ENCODE measurements at regions not wholly inside any gene's neighbourhood (a gene's known extent, or its start where the extent isn't known, plus 50 kb on each side); places are given as distances from the start of the nearest gene placed in this dataset.

GRCh38 chr1:34610063-34610462 is 144.8 kb upstream of the GJB5 start:
- H3K27me3 ChIP-seq = no peaks in the 10 kb centered on the region
- no peak for TF ChIP-seq CTCF (IDR thresholded peaks at IDR 0.05)
- no peaks in the 10 kb centered on the region for H3K4me1 ChIP-seq
- intact Hi-C loops (cut with DNase I) = no loop called here
- no peak overlapping the region for H3K27ac ChIP-seq
- H3K9me3 ChIP-seq = no peaks in the 10 kb centered on the region
- no peaks in the 10 kb centered on the region for H3K36me3 ChIP-seq
- H3K9ac ChIP-seq (ENCODE audit: low read depth in 2 of 2, low read length in 2 of 2) = no peak overlapping the region
- H3K4me3 ChIP-seq = no peak overlapping the region
- no peak for DNase-seq

- H3K4me1 ChIP-seq = no peaks in the 10 kb centered on the region
- TF ChIP-seq CTCF (IDR thresholded peaks at IDR 0.05) = no peak
- no peak overlapping the region for H3K9ac ChIP-seq (ENCODE audit: low read depth in 2 of 2, low read length in 2 of 2)
- H3K27ac ChIP-seq = no peak overlapping the region
- no peaks in the 10 kb centered on the region for H3K36me3 ChIP-seq
- DNase-seq = no peak
- no peak overlapping the region for H3K4me3 ChIP-seq
- intact Hi-C loops (cut with DNase I) = no loop called here
- H3K27me3 ChIP-seq = no peaks in the 10 kb centered on the region
- H3K9me3 ChIP-seq = no peaks in the 10 kb centered on the region
Measured at GRCh38 chr1:34611571-34611970, 143.3 kb upstream of the GJB5 start.

- DNase-seq = no peak
- no peak overlapping the region for H3K4me3 ChIP-seq
- H3K27ac ChIP-seq = no peak overlapping the region
- H3K9me3 ChIP-seq = no peaks in the 10 kb centered on the region
- intact Hi-C loops (cut with DNase I) = no loop called here
- no peaks in the 10 kb centered on the region for H3K36me3 ChIP-seq
- no peak overlapping the region for H3K9ac ChIP-seq (ENCODE audit: low read depth in 2 of 2, low read length in 2 of 2)
- H3K27me3 ChIP-seq = no peaks in the 10 kb centered on the region
- no peaks in the 10 kb centered on the region for H3K4me1 ChIP-seq
- no peak for TF ChIP-seq CTCF (IDR thresholded peaks at IDR 0.05)
Measured at GRCh38 chr1:34612091-34612827, 142.6 kb upstream of the GJB5 start.

GRCh38 chr1:34617321-34618118 is 137.3 kb upstream of the GJB5 start:
- no peak overlapping the region for H3K27ac ChIP-seq
- no peak for DNase-seq

GRCh38 chr1:34618381-34618780 is 136.5 kb upstream of the GJB5 start:
- Histone ChIP-seq H3K9ac (ENCODE audit: low read depth in 2 of 2, low read length in 2 of 2) (no peak overlapping the region), H3K4me3 (no peak overlapping the region), H3K36me3 (no peaks in the 10 kb centered on the region), H3K27ac (no peak overlapping the region), H3K27me3 (no peaks in the 10 kb centered on the region), H3K9me3 (no peaks in the 10 kb centered on the region), H3K4me1 (no peaks in the 10 kb centered on the region)
- intact Hi-C loops (cut with DNase I) = no loop called here
- DNase-seq = no peak
- TF ChIP-seq CTCF (IDR thresholded peaks at IDR 0.05) = no peak

More at GRCh38 chr1:34617321-34618118, 137.3 kb upstream of the GJB5 start:
- no peak overlapping the region for H3K4me3 ChIP-seq
- intact Hi-C loops (cut with DNase I) = no loop called here
- no peaks in the 10 kb centered on the region for H3K4me1 ChIP-seq
- no peak overlapping the region for H3K9ac ChIP-seq (ENCODE audit: low read depth in 2 of 2, low read length in 2 of 2)
- H3K27me3 ChIP-seq = no peaks in the 10 kb centered on the region
- H3K36me3 ChIP-seq = no peaks in the 10 kb centered on the region
- no peak for TF ChIP-seq CTCF (IDR thresholded peaks at IDR 0.05)
- H3K9me3 ChIP-seq = no peaks in the 10 kb centered on the region
